Skin epidermis (tissue), 12 donors: ENCODE measurements at regions not wholly inside any gene's neighbourhood (a gene's known extent, or its start where the extent isn't known, plus 50 kb on each side); places are given as distances from the start of the nearest gene placed in this dataset.
"Not testable (repeated sequence)": the region's sequence is repeated elsewhere in the genome, so short reads cannot be mapped to it uniquely, and the experiment has no call there.

Experiments
- H3K27ac ChIP-seq, 21 experiments: fragments of 200-600 bp; sonication (generic) in 11 of 21; one replicate each; pipeline ENCODE4 v1.5.0; 2020; ENCODE audit warnings: mild to moderate bottlenecking in 3 of 21, inconsistent platforms in 2 of 21, moderate library complexity in 2 of 21
- H3K4me3 ChIP-seq, 7 experiments: fragments of 200-600 bp; sonication (generic) in 2 of 7; one replicate each; pipeline ENCODE4 v1.5.0; 2020; ENCODE audit warnings: inconsistent platforms in 2 of 7, mild to moderate bottlenecking in 2 of 7, moderate library complexity in 1 of 7

DNA sequence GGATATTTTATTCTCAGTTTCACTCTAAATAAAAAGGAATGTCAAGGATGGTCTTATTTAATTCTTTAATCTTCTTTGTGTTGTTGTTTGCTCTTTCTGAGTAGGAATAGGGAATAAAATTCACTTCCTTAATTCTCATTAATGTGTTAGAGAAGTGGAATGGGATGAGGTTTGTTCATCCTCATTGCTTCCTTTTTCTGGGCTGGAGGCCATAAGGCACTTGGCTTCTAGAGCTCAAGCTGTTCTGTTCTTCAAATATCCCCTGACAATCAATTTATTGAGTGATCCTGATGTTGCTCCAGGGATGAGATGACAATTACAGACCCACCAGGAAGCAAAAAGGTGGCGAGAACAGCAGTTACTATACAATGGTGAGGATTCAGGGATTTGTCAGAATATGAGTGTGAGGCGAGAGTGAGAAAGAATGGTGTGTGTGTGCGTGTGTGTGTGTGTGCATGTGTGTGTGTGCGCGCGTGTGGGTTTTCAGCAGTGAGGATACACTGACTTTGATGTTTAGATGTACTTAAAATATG lies 557.6 kb upstream of the FANCL start:
- Histone ChIP-seq H3K27ac (no peak overlapping the region), H3K4me3 (no peak overlapping the region)

DNA sequence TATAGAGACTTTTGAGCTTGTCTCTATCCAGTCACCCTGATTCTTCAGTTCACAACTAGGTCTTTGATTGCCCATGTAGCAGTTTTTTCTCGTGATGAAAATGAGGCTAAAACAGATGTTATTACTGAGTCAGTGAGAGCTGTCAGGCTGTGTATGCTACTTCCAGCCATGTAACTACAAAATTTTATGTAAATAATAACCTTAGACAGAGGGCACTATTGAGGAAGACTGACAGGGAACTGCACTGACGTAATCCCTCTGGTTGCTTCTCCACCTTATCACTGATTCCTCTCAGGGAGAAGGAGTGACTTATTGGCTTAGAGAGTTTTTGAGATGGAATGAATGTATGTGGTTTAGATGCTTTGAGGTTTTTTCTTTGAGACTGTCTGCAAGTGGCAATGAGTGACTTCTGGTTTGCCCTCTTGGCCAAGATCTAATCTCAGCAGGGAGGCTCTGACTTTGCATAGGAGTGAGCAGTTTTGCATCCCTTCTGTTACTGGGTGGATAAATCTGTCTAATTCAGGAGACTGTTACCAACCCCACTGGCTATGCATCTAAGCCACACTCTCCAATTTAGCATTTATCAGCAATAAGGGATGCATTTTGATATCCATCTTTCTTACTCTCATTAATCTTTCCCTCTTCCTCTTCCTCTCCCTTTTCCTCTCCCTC lies 555.2 kb upstream of the FANCL start:
- H3K27ac ChIP-seq: no peak overlapping the region

DNA sequence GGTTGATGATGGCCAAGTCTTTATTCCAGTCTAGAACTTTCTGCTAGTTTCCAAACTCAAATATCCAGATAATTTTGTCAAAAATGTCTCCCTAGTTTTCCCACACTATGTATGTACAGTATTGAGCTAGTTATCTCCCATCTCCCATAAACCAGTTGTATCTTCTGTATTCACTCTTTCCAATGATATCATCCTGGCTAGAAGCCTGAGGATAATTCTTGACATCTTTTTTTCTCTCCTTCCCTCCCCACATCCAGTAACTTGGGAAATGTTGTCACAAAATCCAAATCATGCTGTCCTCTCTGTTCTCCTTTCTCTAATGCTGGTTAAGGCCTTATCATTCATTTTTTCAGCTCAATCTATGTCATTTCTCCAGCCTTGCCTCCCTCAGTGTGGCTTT lies 553.8 kb upstream of the FANCL start:
- no peak overlapping the region for H3K27ac ChIP-seq
- no peak overlapping the region for H3K4me3 ChIP-seq

More for the DNA sequence above, 555.2 kb upstream of the FANCL start:
- no peak overlapping the region for H3K4me3 ChIP-seq

DNA sequence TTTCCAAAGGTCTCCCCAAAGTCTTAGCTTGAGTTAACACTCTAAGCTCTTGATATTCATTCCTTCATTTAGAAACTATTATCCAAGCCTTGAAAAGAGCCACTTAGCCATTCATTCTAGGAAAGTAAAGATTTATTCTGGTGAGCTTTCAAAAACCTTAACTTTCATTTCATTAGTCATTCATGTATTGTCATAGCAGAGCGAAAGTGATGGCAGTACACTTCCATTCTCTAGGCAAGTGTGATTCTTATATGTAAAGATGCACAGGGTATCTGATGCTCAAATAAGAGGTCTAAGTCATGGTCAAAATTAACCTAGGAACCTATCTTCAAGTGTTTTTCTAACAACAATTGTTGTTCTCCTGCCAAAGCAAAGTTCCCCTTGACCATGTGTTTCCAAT lies 553.0 kb upstream of the FANCL start:
- Histone ChIP-seq H3K27ac (no peak overlapping the region), H3K4me3 (no peak overlapping the region)

DNA sequence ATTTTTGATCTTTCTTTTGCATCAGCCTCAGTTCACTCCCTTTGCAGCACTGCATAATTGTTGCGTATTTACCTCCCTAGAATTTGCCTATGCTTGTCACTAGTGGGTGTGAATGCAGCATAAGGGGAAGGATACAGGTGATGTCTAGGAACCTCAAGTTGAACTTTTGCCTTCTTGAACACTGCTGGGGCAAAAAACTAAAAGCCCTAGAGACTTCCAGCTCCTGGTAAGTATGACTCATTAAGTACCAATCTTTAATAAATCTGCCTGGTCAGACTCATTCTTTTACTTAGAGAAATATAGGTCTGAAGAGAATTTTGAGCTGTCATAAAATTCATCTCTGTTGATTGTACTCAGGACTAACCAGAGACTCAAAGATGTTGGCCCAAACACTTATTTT lies 547.3 kb upstream of the FANCL start:
- Histone ChIP-seq H3K4me3 (no peak overlapping the region), H3K27ac (no peak overlapping the region)

DNA sequence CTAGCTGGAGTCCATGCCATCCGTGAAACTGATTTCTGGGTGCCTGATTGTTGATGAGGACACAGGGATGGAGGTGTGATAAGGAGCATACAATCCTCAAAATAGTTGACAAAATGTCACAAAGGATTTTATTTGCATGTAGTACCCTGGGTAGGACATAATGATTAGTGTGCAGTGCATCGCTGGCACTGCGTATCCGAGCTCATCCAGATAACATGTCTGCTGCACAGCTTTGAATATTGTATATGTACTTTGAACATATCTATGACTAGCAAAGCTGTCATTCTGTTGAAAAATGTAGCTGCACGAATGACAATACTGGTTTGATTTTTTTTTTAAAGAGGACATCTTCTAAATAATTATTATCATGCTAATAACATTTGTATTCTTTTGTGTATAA lies 529.7 kb upstream of the FANCL start:
- no peak overlapping the region for H3K27ac ChIP-seq
- no peak overlapping the region for H3K4me3 ChIP-seq

DNA sequence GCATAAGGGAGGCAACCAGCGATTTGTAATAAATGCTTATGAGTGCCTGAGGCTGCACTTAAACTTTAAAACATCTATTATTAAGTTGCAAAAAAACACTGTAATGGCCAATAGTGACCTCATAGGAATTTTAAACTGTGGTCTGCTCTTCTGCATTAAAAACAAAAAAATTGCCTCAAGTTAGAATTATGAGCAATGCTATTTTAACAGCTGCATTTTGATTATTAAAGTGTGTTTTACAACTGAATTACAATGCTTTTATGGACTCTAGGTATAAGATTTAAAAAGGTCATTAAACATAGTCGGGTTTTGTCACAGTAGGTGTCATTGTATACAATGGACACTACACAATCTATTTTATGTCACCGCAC lies 528.7 kb upstream of the FANCL start:
- Histone ChIP-seq H3K4me3 (no peak overlapping the region), H3K27ac (no peak overlapping the region)

DNA sequence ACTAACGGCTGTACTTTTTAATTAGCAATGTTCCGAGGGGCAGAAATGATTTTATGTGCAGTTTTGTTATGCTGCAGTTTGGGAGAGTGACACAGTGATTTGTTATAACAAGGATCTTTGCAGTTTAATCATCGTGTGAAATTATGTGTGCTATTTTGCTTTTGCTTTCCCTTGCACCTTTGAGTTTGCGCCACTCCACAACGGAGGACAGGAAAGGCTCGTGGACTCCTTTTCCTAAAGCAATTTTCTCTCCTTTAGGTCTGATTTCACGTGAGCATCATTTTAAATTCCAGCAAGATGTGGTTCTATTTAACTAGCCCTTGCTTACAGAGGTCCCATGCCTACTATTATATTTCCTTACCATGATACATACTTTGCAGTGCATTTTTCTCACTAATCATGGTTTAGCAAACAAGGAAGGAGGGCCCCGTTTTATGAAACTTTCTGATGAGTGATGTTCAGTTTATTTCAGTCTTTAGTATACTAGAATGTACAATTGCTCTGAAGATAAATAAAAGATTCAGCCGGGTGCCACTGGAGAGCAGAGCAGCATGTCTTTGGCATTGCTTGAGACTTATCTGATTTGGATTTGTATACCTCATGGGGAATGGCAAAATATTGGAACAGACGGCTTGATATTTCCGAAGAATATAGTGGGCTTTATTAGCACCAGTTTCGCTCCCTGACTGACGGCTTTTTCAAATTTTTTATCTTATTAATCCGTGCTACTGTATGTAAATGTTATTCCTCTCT lies 528.2 kb upstream of the FANCL start:
- Histone ChIP-seq H3K27ac (no peak overlapping the region), H3K4me3 (no peak overlapping the region)

DNA sequence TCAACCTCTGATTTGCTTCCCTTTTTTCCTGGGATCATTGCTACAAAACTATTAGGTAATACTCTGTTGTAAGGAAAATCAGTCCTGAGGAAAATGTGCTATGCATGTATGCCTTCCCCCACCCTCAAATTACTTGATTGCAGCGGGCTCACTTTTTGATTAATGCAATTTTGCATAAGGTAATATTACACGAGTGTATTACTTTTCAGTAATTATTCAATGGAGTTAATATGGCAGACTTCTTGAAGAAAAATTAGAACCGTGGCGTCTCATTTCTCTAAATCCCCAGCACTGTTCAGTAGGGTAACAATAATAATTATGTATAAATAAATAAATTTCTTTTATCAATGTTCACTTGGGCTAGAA lies 527.6 kb upstream of the FANCL start:
- Histone ChIP-seq H3K27ac (no peak overlapping the region), H3K4me3 (no peak overlapping the region)

DNA sequence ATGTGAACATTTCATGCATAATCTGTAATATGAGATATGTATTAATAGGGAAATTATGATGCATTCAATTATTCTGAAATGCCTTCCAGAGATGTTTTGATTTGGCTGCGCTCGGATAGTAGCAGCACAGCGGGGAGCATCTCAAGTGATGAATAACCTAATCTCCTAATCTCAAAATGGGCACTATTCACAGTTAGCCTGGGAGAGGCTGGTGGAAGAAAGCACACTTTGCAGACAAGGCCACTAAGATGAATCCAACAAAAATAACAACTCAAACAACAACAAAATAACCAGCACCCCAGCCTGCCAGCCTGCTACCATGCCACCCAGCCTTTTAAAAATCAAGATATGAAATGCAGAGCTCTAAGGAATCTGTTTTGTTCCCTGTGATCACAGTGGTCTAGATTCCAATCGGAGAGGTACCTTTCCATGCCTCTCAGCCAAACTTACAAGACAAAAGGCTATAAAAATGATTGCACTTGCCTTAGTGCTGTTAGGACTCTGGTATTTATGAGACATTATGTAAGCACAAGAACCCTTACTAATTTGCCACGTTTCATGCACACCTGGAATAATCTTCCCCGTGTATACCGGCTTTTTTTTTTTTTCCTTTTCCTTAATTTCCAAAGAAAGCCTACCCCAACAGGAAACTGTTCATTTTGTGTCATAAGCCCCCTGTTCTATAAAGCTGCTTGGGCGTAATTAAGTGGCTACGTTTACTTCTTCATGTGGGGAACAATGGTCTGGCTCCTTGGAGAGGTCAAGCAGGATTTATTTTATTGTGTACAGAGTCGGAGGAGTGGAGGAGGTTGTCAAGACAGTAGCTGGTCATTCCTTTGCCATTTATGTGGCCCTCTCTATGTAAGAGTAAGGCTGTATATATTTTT lies 526.9 kb upstream of the FANCL start:
- H3K4me3 ChIP-seq: no peak overlapping the region
- H3K27ac ChIP-seq: no peak overlapping the region

DNA sequence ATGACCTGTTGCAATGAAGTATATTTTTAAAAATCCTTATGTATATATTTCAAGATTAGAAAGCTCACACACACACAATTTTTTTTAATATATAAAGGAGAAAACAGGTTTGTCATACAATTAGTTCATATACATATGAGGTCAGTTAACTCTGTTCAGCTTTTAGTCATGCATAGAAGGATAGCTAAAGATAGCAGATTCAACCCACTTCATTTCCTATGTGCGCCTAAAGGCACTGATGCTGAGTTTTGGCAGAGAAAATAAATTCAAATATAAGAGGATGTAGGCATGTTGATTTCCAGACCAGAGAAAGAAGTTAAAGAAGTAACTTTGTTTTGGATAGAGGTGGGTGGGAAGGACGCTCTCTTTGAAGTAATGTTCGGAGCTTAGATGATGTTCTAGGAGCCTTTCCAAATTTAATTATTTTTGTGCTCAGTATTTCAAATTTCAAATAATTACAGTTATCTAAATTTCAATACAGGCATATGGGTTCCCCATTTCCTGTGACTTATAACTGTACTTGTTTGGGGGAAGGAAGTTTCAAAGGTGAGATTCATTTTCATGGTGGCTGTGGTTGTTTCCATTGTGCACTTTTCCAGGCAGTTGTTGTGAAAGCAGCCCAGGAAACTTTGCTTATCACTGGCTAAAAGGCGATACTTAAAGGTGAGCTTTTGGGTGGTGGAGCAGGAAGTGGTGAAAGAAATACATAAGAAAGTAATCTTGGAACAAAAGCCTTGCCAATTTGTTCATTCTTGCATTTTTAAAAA lies 523.4 kb upstream of the FANCL start:
- Histone ChIP-seq H3K27ac (no peak overlapping the region), H3K4me3 (no peak overlapping the region)

DNA sequence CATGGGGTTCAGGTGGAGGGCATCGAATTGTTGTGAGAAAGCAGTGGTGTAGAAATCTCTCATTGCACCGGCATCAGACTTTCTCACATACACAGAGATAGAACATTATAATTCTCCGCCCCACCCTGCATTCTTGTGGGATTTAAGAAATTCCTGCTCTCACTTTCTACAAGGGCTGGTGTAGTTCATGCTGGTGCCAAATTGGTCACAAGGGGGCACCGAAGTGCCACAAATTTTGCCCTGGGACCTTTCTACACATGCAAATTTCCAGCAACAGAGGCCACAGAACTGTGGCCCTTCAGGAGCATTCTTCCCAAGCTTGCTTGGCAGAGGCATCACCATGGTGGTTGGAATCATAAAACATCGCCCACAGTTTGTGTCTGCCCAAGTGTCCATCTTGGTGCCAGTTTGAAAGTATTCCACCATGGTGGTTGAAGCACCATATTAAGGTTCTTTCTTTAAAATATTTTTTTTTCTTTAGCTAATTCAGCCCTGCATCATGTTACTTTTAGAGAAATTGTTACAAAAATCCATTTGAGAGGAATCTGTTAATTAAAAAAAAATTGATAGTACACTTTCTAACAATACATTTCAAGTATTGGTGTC lies 521.2 kb upstream of the FANCL start:
- no peak overlapping the region for H3K27ac ChIP-seq
- no peak overlapping the region for H3K4me3 ChIP-seq

DNA sequence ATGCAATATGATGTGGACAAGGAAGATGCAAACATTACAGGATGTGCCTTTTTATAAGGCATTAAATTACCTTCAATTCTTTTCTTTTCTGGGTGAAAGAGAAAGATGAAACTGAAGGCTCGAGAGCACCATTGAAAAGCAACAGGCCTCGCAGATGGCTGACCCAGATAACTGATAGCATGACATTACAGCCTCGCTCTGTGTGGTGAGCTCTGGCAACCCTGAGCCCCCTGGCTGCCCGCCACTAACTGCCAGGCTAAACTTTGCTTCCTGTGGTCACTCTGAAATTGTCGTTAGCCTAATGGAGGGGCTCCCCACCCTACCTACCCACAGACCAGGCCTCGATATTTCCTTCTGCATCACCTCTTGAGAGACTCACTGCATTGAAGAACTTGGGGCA lies 516.8 kb upstream of the FANCL start:
- Histone ChIP-seq H3K27ac (no peak overlapping the region), H3K4me3 (no peak overlapping the region)

DNA sequence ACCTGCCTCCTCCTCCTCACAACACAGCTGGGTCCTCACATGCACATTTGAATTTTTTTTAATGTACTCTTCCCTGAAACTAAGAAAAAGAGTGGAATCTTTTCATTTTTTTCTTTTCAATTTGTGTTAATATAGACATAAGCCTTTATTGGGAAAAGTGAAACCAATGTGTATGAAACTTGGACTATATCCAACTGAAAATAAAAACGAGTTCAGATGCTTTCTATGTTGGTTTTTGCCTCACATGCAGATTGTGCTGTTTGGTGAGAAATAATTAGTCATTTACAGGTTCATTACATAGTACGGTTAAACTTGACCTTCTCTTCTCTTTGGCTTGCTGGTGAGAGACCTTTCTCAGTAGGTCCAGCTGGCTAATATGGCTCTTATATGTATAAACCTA lies 515.2 kb upstream of the FANCL start:
- H3K4me3 ChIP-seq: no peak overlapping the region
- H3K27ac ChIP-seq: no peak overlapping the region

DNA sequence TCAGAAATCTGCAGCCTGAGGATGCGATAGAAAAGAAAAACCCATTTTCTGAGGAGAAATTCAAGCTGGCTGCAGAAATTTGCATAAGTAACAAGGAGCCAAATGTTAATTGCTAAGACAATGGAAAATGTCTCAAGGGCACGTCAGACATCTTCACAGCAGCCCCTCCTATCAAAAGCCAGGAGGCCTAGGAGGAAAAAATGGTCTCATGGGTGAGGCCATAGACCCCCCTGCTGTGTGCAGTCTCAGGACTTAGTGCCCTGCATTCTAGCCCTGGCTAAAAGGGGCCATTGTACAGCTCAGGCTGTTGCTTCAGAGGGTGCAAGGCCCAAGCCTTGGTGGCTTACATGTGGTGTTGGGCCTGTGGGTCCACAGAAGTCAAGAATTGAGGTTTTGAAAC lies 511.4 kb upstream of the FANCL start:
- not testable (repeated sequence) for H3K4me3 ChIP-seq, H3K27ac ChIP-seq

DNA sequence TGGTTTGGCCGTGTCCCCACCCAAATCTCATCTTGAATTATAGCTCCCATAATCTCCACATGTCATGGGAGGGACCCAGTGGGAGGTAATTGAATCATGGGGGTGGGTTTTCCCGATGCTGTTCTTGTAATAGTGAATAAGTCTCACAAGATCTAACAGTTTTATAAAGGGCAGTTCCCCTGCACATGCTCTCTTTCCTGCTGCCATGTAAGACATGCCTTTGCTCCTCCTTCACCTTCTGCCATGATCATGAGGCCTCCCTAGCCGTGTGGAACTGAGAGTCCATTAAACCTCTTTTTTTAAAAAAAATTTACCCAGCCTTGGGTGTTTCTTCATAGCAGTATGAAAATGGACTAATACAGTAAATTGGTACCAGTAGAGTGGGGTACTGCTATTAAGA lies 510.6 kb upstream of the FANCL start:
- not testable (repeated sequence) for H3K27ac ChIP-seq, H3K4me3 ChIP-seq

DNA sequence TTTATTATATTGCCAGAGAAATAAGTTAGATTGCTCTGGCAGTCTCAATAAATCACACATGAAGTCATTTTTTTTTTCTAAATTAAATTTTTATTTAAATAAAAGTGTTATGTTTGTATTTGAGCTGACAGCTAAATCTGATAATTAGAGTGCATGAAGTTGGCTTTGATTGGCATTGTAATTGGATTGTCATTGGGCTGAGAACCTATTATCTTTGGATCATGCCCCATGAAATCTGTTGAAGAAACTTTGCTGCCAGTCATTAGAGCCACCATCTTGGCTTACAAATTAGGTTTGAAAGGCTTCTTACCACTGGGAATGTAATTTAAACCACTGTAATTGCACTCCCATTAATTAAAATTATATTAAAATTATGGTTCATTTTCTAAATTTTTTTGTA lies 507.9 kb upstream of the FANCL start:
- no peak overlapping the region for H3K4me3 ChIP-seq
- no peak overlapping the region for H3K27ac ChIP-seq

DNA sequence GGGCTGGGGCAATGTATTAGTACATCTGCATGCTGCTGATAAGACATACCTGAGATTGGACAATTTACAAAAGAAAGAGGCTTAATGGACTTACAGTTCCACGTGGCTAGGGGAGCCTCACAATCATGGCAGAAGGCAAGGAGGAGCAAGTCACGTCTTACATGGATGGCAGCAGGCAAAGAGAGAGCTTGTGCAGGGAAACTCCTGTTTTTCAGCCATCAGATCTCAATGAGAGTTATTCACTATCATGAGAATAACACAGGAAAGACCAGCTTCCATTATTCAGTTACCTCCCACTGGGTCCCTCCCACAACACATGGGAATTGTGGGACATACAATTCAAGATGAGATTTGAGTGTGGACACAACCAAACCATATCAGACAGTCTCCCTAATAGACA lies 504.2 kb upstream of the FANCL start:
- not testable (repeated sequence) for H3K4me3 ChIP-seq, H3K27ac ChIP-seq

DNA sequence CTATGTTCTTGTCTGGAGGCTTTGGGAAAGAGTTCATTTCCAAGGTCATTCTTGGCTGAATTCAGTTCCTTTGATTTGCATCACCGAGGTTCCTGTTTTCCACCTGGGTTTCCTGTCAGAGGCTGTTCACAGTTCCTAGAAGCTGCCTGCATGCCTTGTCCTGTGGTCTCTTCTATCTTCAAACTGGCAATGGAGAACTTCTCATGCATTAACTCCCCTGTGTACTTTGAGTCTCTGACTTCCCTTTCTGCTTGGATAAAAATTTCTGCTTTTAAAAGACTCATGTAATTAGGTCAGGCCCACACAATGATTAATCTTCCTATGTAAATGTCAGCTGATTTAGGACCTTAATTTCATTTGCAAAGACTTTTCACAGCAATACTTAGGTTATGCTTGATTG lies 499.3 kb upstream of the FANCL start:
- Histone ChIP-seq H3K4me3 (no peak overlapping the region), H3K27ac (no peak overlapping the region)

DNA sequence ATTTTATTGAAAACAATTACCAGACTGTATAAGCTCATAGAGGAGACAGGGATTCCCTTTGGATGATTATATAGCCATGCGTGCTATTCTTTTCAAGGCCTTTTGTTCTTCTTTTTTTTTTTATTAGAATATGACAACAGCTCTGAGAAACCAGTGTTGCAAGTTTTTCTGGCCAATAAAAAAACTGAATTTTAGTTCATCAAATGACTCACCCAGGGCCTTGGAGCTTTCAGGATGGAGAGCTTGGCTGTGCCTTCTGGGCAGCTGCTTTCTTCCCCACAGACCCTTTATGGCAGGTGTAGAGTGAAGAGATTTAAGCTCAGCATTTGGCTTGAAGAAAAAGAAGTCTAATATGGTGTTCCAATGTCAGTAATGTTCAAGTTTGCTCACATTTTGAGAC lies 497.9 kb upstream of the FANCL start:
- Histone ChIP-seq H3K4me3 (no peak overlapping the region), H3K27ac (no peak overlapping the region)
